ENCODE measurements at regions not wholly inside any gene's neighbourhood (a gene's known extent, or its start where the extent isn't known, plus 50 kb on each side); places are given as distances from the start of the nearest gene placed in this dataset.

- H3K9me3 ChIP-seq (ENCODE audit: control insufficient read depth in 1 of 2, insufficient read depth in 1 of 2, low read depth in 1 of 2, low read length in 2 of 2) = no peaks in the 10 kb centered on the region
- H2AFZ ChIP-seq (ENCODE audit: low read depth, low read length, poor library complexity, severe bottlenecking) = no peak overlapping the region
- no peak for TF ChIP-seq POLR2A (IDR thresholded peaks at IDR 0.05; ENCODE audit: borderline replicate concordance, extremely low read depth, insufficient read depth, insufficient read length)
- no peak for TF ChIP-seq EGR1 (IDR thresholded peaks at IDR 0.05; ENCODE audit: low read depth)
- TF ChIP-seq ELF1 (IDR thresholded peaks at IDR 0.05; ENCODE audit: borderline replicate concordance, low read depth) = no peak
- TF ChIP-seq EZH2phosphoT487 (IDR thresholded peaks at IDR 0.05; ENCODE audit: borderline replicate concordance) = no peak
- no peak for TF ChIP-seq TCF7L2 (IDR thresholded peaks at IDR 0.05; ENCODE audit: borderline replicate concordance, extremely low read depth, insufficient read depth, insufficient read length)
- no peak for TF ChIP-seq JUND (IDR thresholded peaks at IDR 0.05)
- no peak for TF ChIP-seq YY1 (IDR thresholded peaks at IDR 0.05; ENCODE audit: extremely low read depth, insufficient replicate concordance, low read depth, low read length)
- no peak for TF ChIP-seq FOSL1 (IDR thresholded peaks at IDR 0.05; ENCODE audit: low read depth)
- TF ChIP-seq CTCF (IDR thresholded peaks at IDR 0.05 in 2 of 3, conservative IDR thresholded peaks at IDR 0.05 in 1 of 3; ENCODE audit: borderline replicate concordance in 1 of 3, insufficient read depth in 1 of 3, low read depth in 2 of 3, low read length in 2 of 3) = no peak
- no peak for TF ChIP-seq SP1 (IDR thresholded peaks at IDR 0.05; ENCODE audit: low read depth)
- TF ChIP-seq ATF3 (IDR thresholded peaks at IDR 0.05) = no peak
- no peak for TF ChIP-seq ZBTB33 (IDR thresholded peaks at IDR 0.05; ENCODE audit: extremely low read depth, insufficient replicate concordance, low read length)
- no peak for TF ChIP-seq EZH2 (IDR thresholded peaks at IDR 0.05)
- no peak for TF ChIP-seq MAX (IDR thresholded peaks at IDR 0.05)
- TF ChIP-seq ZNF274 (IDR thresholded peaks at IDR 0.05; ENCODE audit: low read depth, low read length) = no peak
- TF ChIP-seq SRF (IDR thresholded peaks at IDR 0.05; ENCODE audit: low read depth) = no peak
- TF ChIP-seq CEBPB (IDR thresholded peaks at IDR 0.05; ENCODE audit: low read depth) = no peak
- no peak for TF ChIP-seq RAD21 (IDR thresholded peaks at IDR 0.05; ENCODE audit: low read depth)
- no peaks in the 10 kb centered on the region for H4K20me1 ChIP-seq (ENCODE audit: insufficient read depth)
- no peak overlapping the region for H3K4me2 ChIP-seq (ENCODE audit: low read length)
- ChIA-PET CTCF (interaction anchor here (1.4 kb wide), 1 partner anchor 24 kb away, joined by 3 read pairs; no protein-coding TSS in a partner anchor), POLR2A (no interaction called here), RAD21 (ENCODE audit: low non-redundant PET in 1 of 2, low total read pairs in 2 of 2, uncharacterized antibody in 2 of 2, unreplicated experiment in 2 of 2) (no interaction called here)
- BruUV-seq (replicated peaks) = no TSS peak
- no peaks in the 10 kb centered on the region for H3K4me1 ChIP-seq (ENCODE audit: control insufficient read depth in 1 of 2, insufficient read depth in 2 of 2, low read length in 2 of 2)
- H3K9ac ChIP-seq (ENCODE audit: low read length) = no peak overlapping the region
- ATAC-seq (no peak), DNase-seq (ENCODE audit: low read depth, low spot score) (no peak)
- no peaks in the 10 kb centered on the region for H3K36me3 ChIP-seq (ENCODE audit: control insufficient read depth in 1 of 2, insufficient read depth in 2 of 2, low read length in 2 of 2)
- H3K79me2 ChIP-seq (ENCODE audit: insufficient read depth, low read length) = no peaks in the 10 kb centered on the region
- peaks cover 80% of the 10 kb centered on the region; the same call in 1 of the 2 replicates for H3K27me3 ChIP-seq (ENCODE audit: insufficient read depth, low read length)
- H3K9me2 ChIP-seq (ENCODE audit: insufficient read depth) = no peaks in the 10 kb centered on the region
- H3K4me3 ChIP-seq (replicated peaks in 1 of 2; ENCODE audit: low read depth in 1 of 2, low read length in 2 of 2) = no peak overlapping the region
- no peak overlapping the region for H3K27ac ChIP-seq (ENCODE audit: low read depth, low read length)
- intact Hi-C loops (cut with micrococcal nuclease) = no loop called here
These were observed 69.7 kb upstream of the LY86 start for GRCh38 chr6:6518631-6519427.

Measured in HCT116 (cell line).